GM12878 (cell line): ENCODE measurements at regions not wholly inside any gene's neighbourhood (a gene's known extent, or its start where the extent isn't known, plus 50 kb on each side); places are given as distances from the start of the nearest gene placed in this dataset.

ENCODE experiments used
- HCFC1 ChIP-seq: fragments of 150-350 bp; IDR thresholded peaks from 2 replicates; pipeline ENCODE4 v1.6.1; 2014; ENCODE audit warnings: low read length
- POLR2A ChIP-seq: IDR thresholded peaks from 2 replicates; pipeline ENCODE4 v1.6.1; 2011; ENCODE audit warnings: low read depth, mild to moderate bottlenecking, low read length
- SMAD1 ChIP-seq: fragments of 450-650 bp; IDR thresholded peaks from 2 replicates; pipeline ENCODE4 v1.6.1; 2018; ENCODE audit warnings: mild to moderate bottlenecking, low read depth; ENCODE audit not compliant: partially characterized antibody
- ZNF274 ChIP-seq: IDR thresholded peaks from one replicate; pipeline ENCODE4 v1.8.0; 2011; ENCODE audit not compliant: insufficient read length, insufficient read depth
- ZSCAN29 ChIP-seq: fragments of 450-650 bp; IDR thresholded peaks from 2 replicates; pipeline ENCODE4 v1.6.1; 2017; ENCODE audit warnings: mild to moderate bottlenecking, moderate library complexity
- TF ChIP-seq, protein P1 (sequence below), 3 experiments: IDR thresholded peaks in 2 of 3; conservative IDR thresholded peaks in 1 of 3; 2 replicates each; pipeline ENCODE4 v1.5.1; 2011; ENCODE audit warnings: low read depth in 3 of 3, low read length in 3 of 3, mild to moderate bottlenecking in 3 of 3, control low read depth in 2 of 3, moderate library complexity in 2 of 3, inconsistent platforms in 1 of 3, mixed read lengths in 1 of 3; ENCODE audit not compliant: control insufficient read depth in 2 of 3, insufficient read depth in 1 of 3; ENCODE audit errors: extremely low read depth in 1 of 3
- TF ChIP-seq, protein P2 (sequence below): IDR thresholded peaks from 2 replicates; pipeline ENCODE4 v1.6.1; 2012; ENCODE audit warnings: low read depth, low read length, improper control_type of control experiment
- TF ChIP-seq, protein P3 (sequence below): IDR thresholded peaks from 2 replicates; pipeline ENCODE4 v1.6.1; 2012; ENCODE audit warnings: mild to moderate bottlenecking, low read depth, low read length

DNA sequence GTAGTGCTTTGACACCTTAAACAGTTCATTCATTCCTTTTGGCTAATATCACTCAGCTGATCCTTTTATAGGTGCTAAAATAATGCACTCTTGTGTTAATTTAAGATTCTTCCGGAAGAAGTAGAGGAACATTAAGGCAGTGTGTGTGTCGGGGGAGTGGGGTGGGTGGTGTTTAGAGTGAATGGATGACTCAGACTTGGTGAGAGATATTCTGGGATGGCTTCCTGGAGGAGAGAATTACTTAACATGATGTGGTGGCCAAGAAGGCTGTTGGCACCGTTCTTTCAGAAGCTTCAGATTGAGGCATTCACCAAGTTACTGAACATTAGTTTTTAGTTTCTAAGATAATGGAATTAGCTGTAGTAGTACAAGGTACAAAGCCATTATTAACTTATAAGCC, 125.6 kb upstream of the ROPN1 start:
- TF ChIP-seq, protein P1, sequence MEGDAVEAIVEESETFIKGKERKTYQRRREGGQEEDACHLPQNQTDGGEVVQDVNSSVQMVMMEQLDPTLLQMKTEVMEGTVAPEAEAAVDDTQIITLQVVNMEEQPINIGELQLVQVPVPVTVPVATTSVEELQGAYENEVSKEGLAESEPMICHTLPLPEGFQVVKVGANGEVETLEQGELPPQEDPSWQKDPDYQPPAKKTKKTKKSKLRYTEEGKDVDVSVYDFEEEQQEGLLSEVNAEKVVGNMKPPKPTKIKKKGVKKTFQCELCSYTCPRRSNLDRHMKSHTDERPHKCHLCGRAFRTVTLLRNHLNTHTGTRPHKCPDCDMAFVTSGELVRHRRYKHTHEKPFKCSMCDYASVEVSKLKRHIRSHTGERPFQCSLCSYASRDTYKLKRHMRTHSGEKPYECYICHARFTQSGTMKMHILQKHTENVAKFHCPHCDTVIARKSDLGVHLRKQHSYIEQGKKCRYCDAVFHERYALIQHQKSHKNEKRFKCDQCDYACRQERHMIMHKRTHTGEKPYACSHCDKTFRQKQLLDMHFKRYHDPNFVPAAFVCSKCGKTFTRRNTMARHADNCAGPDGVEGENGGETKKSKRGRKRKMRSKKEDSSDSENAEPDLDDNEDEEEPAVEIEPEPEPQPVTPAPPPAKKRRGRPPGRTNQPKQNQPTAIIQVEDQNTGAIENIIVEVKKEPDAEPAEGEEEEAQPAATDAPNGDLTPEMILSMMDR (IDR thresholded peaks at IDR 0.05 in 2 of 3, conservative IDR thresholded peaks at IDR 0.05 in 1 of 3; ENCODE audit: control insufficient read depth in 2 of 3, extremely low read depth in 1 of 3, insufficient read depth in 1 of 3, low read depth in 3 of 3, low read length in 3 of 3) = no peak
- TF ChIP-seq POLR2A = no peak
- TF ChIP-seq ZNF274 = no peak
- no peak for TF ChIP-seq SMAD1
- TF ChIP-seq ZSCAN29 = no peak
- TF ChIP-seq, protein P2, sequence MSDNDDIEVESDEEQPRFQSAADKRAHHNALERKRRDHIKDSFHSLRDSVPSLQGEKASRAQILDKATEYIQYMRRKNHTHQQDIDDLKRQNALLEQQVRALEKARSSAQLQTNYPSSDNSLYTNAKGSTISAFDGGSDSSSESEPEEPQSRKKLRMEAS = no peak
- TF ChIP-seq, protein P3, sequence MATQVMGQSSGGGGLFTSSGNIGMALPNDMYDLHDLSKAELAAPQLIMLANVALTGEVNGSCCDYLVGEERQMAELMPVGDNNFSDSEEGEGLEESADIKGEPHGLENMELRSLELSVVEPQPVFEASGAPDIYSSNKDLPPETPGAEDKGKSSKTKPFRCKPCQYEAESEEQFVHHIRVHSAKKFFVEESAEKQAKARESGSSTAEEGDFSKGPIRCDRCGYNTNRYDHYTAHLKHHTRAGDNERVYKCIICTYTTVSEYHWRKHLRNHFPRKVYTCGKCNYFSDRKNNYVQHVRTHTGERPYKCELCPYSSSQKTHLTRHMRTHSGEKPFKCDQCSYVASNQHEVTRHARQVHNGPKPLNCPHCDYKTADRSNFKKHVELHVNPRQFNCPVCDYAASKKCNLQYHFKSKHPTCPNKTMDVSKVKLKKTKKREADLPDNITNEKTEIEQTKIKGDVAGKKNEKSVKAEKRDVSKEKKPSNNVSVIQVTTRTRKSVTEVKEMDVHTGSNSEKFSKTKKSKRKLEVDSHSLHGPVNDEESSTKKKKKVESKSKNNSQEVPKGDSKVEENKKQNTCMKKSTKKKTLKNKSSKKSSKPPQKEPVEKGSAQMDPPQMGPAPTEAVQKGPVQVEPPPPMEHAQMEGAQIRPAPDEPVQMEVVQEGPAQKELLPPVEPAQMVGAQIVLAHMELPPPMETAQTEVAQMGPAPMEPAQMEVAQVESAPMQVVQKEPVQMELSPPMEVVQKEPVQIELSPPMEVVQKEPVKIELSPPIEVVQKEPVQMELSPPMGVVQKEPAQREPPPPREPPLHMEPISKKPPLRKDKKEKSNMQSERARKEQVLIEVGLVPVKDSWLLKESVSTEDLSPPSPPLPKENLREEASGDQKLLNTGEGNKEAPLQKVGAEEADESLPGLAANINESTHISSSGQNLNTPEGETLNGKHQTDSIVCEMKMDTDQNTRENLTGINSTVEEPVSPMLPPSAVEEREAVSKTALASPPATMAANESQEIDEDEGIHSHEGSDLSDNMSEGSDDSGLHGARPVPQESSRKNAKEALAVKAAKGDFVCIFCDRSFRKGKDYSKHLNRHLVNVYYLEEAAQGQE = no peak
- no peak for TF ChIP-seq HCFC1
